HUES64 (cell line): ENCODE measurements at regions not wholly inside any gene's neighbourhood (a gene's known extent, or its start where the extent isn't known, plus 50 kb on each side); places are given as distances from the start of the nearest gene placed in this dataset.

Source experiments
- H3K27ac ChIP-seq: 2 replicates; pipeline ENCODE4 v1.7.0; 2013; ENCODE audit warnings: low read depth, low read length, inconsistent platforms
- H3K27me3 ChIP-seq: 2 replicates; pipeline ENCODE4 v1.6.1; 2013; ENCODE audit warnings: mild to moderate bottlenecking, low read length; ENCODE audit not compliant: insufficient read depth
- H3K36me3 ChIP-seq: 2 replicates; pipeline ENCODE4 v1.6.1; 2013; ENCODE audit warnings: mild to moderate bottlenecking, low read length; ENCODE audit not compliant: insufficient read depth
- H3K4me1 ChIP-seq: 2 replicates; pipeline ENCODE4 v1.6.1; 2013; ENCODE audit warnings: mild to moderate bottlenecking, low read length, moderate library complexity; ENCODE audit not compliant: insufficient read depth
- H3K4me3 ChIP-seq: 2 replicates; pipeline ENCODE4 v1.5.1; 2013; ENCODE audit warnings: mild to moderate bottlenecking, low read length, moderate library complexity
- H3K9ac ChIP-seq: 2 replicates; pipeline ENCODE4 v1.6.1; 2013; ENCODE audit warnings: mild to moderate bottlenecking, low read depth, low read length
- H3K9me3 ChIP-seq: 2 replicates; pipeline ENCODE4 v1.6.1; 2013; ENCODE audit warnings: low read depth, low read length; ENCODE audit not compliant: insufficient read depth
- WGBS: fragments of 150-250, 120-280 bp; methylation state at CpG from one replicate; pipeline ENCODE4 v1.1.7; 2013; ENCODE audit warnings: missing lambda C conversion rate; 5-methylcytosine and 5-hydroxymethylcytosine counted together

- no peaks in the 10 kb centered on the region for H3K36me3 ChIP-seq
- no peaks in the 10 kb centered on the region for H3K9me3 ChIP-seq
- peaks cover 15% of the 10 kb centered on the region for H3K4me1 ChIP-seq
- H3K27ac ChIP-seq = no peak overlapping the region
- 94% methylated on average over 3 of the region's 3 CpGs for WGBS
- no peaks in the 10 kb centered on the region; the same call in 1 of the 2 replicates for H3K27me3 ChIP-seq
- H3K9ac ChIP-seq = no peak overlapping the region
- H3K4me3 ChIP-seq = no peak overlapping the region
These were observed 72.5 kb upstream of the UBL3 start for GRCh38 chr13:29922896-29923295.

GRCh38 chr13:29922281-29922821 is 71.9 kb upstream of the UBL3 start:
- H3K9me3 ChIP-seq = no peaks in the 10 kb centered on the region
- H3K36me3 ChIP-seq = no peaks in the 10 kb centered on the region
- no peaks in the 10 kb centered on the region; the same call in 1 of the 2 replicates for H3K27me3 ChIP-seq
- H3K4me1 ChIP-seq = peaks cover 15% of the 10 kb centered on the region
- H3K27ac ChIP-seq = no peak overlapping the region
- H3K4me3 ChIP-seq = no peak overlapping the region
- no peak overlapping the region for H3K9ac ChIP-seq
- WGBS = 93% methylated on average over 7 of the region's 7 CpGs

GRCh38 chr13:29921542-29921941 is 71.1 kb upstream of the UBL3 start:
- Histone ChIP-seq H3K9me3 (no peaks in the 10 kb centered on the region), H3K9ac (no peak overlapping the region), H3K27ac (no peak overlapping the region), H3K27me3 (no peaks in the 10 kb centered on the region; the same call in 1 of the 2 replicates), H3K36me3 (no peaks in the 10 kb centered on the region), H3K4me1 (peaks cover 15% of the 10 kb centered on the region), H3K4me3 (no peak overlapping the region)
- 96% methylated on average over 6 of the region's 6 CpGs for WGBS

- no peak overlapping the region for H3K9ac ChIP-seq
- no peaks in the 10 kb centered on the region; the same call in 1 of the 2 replicates for H3K27me3 ChIP-seq
- H3K36me3 ChIP-seq = no peaks in the 10 kb centered on the region
- no peak overlapping the region for H3K4me3 ChIP-seq
- H3K4me1 ChIP-seq = peaks cover 15% of the 10 kb centered on the region
- 90% methylated on average over 4 of the region's 5 CpGs for WGBS
- H3K27ac ChIP-seq = no peak overlapping the region
- no peaks in the 10 kb centered on the region for H3K9me3 ChIP-seq
These were observed 69.7 kb upstream of the UBL3 start for GRCh38 chr13:29920025-29920643.

- Histone ChIP-seq H3K9me3 (no peaks in the 10 kb centered on the region), H3K4me3 (no peak overlapping the region), H3K4me1 (peaks cover 5% of the 10 kb centered on the region), H3K27ac (no peak overlapping the region), H3K27me3 (no peaks in the 10 kb centered on the region), H3K9ac (no peak overlapping the region), H3K36me3 (no peaks in the 10 kb centered on the region)
- WGBS = 99% methylated on average over 2 of the region's 4 CpGs
These were observed 68.4 kb upstream of the UBL3 start for GRCh38 chr13:29918845-29919244.

GRCh38 chr13:29917650-29918049 is 67.2 kb upstream of the UBL3 start:
- no peak overlapping the region for H3K9ac ChIP-seq
- H3K36me3 ChIP-seq = no peaks in the 10 kb centered on the region
- no peaks in the 10 kb centered on the region for H3K9me3 ChIP-seq
- no peaks in the 10 kb centered on the region for H3K27me3 ChIP-seq
- H3K27ac ChIP-seq = no peak overlapping the region
- H3K4me3 ChIP-seq = no peak overlapping the region
- H3K4me1 ChIP-seq = no peaks in the 10 kb centered on the region
- 85% methylated on average over 3 of the region's 3 CpGs for WGBS

GRCh38 chr13:29914581-29914980 is 64.2 kb upstream of the UBL3 start:
- no peaks in the 10 kb centered on the region for H3K27me3 ChIP-seq
- no peaks in the 10 kb centered on the region for H3K4me1 ChIP-seq
- H3K9ac ChIP-seq = no peak overlapping the region
- H3K36me3 ChIP-seq = no peaks in the 10 kb centered on the region
- H3K4me3 ChIP-seq = no peak overlapping the region
- no peak overlapping the region for H3K27ac ChIP-seq
- H3K9me3 ChIP-seq = no peaks in the 10 kb centered on the region
- 90% methylated on average over 3 of the region's 3 CpGs for WGBS

GRCh38 chr13:29911781-29912418 is 61.5 kb upstream of the UBL3 start:
- Histone ChIP-seq H3K4me3 (no peak overlapping the region), H3K4me1 (no peaks in the 10 kb centered on the region), H3K27me3 (no peaks in the 10 kb centered on the region), H3K27ac (no peak overlapping the region), H3K36me3 (no peaks in the 10 kb centered on the region), H3K9ac (no peak overlapping the region), H3K9me3 (no peaks in the 10 kb centered on the region)
- 94% methylated on average over 7 of the region's 7 CpGs for WGBS

- 87% methylated on average over 3 of the region's 3 CpGs for WGBS
These were observed 59.7 kb upstream of the UBL3 start for GRCh38 chr13:29909975-29910674.

GRCh38 chr13:29909081-29909730 is 58.8 kb upstream of the UBL3 start:
- no peak overlapping the region for H3K4me3 ChIP-seq
- no peaks in the 10 kb centered on the region for H3K4me1 ChIP-seq
- no peak overlapping the region for H3K27ac ChIP-seq
- no peaks in the 10 kb centered on the region for H3K27me3 ChIP-seq
- H3K9ac ChIP-seq = no peak overlapping the region
- H3K9me3 ChIP-seq = no peaks in the 10 kb centered on the region
- H3K36me3 ChIP-seq = no peaks in the 10 kb centered on the region
- WGBS = 90% methylated on average over 11 of the region's 11 CpGs

More at GRCh38 chr13:29909975-29910674, 59.7 kb upstream of the UBL3 start:
- H3K36me3 ChIP-seq = no peaks in the 10 kb centered on the region
- H3K9me3 ChIP-seq = no peaks in the 10 kb centered on the region
- H3K9ac ChIP-seq = no peak overlapping the region
- H3K27me3 ChIP-seq = no peaks in the 10 kb centered on the region
- H3K27ac ChIP-seq = no peak overlapping the region
- no peaks in the 10 kb centered on the region for H3K4me1 ChIP-seq
- H3K4me3 ChIP-seq = no peak overlapping the region
